HG02798 (cell line): ENCODE measurements at regions not wholly inside any gene's neighbourhood (a gene's known extent, or its start where the extent isn't known, plus 50 kb on each side); places are given as distances from the start of the nearest gene placed in this dataset.
"Not testable (repeated sequence)": the region's sequence is repeated elsewhere in the genome, so short reads cannot be mapped to it uniquely, and the experiment has no call there.

Experiments
- ATAC-seq: cut with Tn5 transposase; IDR thresholded peaks from one replicate; pipeline ENCODE4 v1.9.1; 2021; ENCODE audit warnings: mild to moderate bottlenecking; ENCODE audit not compliant: unreplicated experiment, poor library complexity

DNA sequence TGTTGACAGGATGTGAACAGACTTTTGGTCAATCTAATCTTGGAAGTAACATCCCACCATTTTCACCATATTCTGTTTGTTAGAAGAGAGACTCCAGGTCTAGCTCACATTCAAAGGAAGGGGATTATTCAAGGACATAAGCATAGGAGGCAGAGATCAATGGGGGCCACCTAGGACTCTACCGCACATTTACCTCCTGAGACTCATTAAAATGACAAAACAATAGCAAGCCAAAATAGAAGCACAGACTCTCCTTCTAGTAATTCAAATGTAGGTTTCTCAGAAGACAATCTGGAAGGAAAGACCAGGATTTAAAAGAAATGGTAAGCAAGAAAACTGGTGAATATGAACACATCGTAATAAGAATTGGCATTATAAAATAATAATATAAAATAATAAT lies 156.4 kb upstream of the KYNU start:
- no peak for ATAC-seq

DNA sequence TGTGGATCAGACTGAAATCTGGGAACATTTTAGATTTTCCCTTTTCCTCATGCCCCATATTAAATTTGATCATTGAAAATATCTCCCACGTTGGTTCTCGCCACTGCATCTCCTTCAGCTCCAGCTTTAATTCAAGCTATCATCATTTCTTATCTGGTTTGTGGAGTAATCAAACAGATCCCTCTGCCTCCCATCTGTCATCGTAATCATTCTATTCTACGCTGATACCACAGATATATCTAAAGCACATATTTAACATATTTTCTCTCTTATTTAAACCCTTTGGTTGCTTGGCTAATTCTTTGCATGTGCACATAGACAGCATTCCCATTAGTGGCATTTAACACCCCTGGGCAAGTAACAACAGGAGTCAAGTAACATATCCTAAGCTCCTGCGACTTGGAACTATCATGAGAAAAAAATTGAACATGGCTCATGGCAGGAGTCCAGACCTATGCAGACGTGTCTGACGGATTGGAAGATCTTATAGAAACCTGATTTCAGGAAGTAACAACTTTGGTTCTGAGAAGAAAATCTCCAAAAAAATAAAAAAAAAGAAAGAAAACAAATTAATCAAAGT lies 158.8 kb upstream of the KYNU start:
- ATAC-seq: no peak

DNA sequence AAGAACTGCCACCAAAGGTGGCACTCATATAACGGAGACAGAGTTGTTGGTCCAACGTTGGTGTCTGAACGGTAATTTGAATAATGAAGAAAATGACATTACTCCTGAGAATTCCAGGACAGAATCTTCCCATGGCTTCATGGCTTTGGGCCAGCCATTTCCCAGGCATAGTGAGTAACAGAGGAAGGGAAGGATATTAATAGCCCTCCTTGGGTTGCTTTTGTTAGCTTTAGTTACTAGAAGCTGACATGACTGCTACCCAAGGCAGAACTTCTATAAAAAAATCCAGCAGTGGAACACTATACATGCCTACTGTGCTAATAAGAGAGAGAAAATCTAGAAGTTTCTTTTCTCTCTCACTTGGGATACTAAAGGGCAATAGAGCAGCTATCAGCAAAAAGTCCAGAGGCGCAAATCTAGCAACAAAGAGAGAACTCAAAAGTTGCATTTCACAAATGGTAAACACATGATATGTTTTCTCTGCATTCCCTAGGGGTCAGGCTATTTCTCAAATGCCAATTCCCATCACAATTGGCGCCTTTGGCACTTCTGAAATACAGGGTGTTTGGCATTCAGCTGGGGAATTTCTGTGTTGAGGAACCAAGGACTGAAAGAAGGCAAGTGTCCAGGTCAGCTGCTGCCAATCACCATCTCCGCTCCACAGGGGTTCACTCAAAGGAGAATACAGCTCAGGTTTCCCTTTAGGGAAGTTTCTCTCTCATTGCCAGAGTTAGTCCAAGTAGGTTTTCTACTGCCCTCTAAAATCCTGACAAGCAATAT lies 160.8 kb upstream of the KYNU start:
- ATAC-seq: no peak

DNA sequence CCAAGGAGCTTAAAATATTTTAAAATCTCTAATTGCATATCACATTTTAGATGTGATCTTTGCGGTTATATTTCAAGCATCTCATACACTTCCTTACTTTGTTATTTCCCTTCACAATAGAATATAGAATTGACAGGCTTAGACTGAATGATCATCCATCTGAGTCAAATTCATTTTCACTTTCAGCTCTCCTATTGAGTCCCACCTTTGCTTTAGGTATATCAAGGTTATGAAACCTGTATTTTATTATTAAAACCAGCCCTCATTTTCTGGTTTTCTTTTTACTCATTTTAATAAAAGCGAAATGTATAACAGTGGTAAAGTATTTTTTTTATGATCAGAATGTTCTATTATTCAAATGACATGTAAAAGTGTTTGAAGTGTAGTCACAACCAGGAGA lies 162.9 kb upstream of the KYNU start:
- ATAC-seq: peak; percentile 57

- ATAC-seq: no peak
Measured at GRCh38 chr2:142710336-142710735, 167.1 kb upstream of the KYNU start.

- no peak for ATAC-seq
Measured at GRCh38 chr2:142707318-142707717, 170.1 kb upstream of the KYNU start.

GRCh38 chr2:142702397-142702796 lies 175.1 kb upstream of the KYNU start:
- ATAC-seq: not testable (repeated sequence)

DNA sequence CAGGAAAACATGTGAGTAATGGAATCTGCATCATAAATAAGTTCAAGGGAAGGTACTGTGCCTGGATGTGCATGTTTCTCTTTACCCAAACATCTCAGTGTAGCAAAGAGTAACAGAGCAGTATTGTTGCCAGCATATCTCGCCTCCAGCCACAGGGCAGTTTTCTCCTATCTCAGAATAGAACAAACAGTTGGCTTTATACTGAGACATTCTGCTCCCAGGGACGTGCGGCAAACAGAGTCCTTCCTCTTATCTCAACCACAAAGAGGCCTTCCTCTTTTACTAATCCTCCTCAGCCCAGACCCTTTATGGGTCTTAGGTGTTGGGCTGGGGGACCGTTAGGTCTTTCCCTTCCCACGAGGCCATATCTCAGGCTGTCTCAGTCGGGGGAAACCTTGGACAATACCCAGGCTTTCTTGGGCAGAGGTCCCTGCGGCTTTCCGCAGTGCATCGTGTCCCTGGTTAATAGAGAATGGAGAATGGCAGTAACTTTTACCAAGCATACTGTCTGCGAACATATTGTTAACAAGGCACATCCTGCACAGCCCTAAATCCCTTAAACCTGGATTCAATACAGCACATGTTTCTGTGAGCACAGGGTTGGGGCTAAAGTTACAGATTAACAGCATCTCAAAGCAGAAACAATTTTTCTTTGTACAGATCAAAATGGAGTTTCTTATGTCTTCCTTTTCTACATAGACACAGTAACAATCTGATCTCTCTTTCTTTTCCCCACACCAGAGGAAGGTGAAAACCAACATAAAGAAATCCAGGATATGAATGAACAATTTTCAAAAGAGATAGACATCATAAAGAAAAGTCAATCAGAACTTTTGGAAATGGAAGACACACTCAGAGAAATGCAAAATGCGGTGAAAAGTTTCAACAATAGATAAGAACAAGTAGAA lies 181.9 kb upstream of the KYNU start:
- ATAC-seq: not testable (repeated sequence)

DNA sequence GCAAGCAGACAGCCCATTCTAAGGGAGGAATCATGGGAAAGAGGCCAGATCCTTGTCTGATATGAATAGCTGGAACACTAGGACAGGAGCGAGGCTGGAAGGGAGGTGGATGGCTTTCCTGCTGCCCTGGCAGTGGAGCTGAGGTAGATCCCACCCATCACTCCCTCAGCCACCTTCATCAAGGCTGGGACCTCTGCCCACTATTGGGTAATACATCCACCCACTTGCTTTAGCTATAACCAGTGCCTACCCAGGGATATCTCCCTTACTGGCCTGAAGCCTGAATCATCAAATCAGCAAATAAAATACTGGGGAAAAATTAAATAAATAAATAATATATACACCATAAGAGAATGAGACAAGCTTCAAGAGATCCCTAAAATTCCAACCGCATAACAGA lies 183.2 kb upstream of the KYNU start:
- ATAC-seq: no peak

DNA sequence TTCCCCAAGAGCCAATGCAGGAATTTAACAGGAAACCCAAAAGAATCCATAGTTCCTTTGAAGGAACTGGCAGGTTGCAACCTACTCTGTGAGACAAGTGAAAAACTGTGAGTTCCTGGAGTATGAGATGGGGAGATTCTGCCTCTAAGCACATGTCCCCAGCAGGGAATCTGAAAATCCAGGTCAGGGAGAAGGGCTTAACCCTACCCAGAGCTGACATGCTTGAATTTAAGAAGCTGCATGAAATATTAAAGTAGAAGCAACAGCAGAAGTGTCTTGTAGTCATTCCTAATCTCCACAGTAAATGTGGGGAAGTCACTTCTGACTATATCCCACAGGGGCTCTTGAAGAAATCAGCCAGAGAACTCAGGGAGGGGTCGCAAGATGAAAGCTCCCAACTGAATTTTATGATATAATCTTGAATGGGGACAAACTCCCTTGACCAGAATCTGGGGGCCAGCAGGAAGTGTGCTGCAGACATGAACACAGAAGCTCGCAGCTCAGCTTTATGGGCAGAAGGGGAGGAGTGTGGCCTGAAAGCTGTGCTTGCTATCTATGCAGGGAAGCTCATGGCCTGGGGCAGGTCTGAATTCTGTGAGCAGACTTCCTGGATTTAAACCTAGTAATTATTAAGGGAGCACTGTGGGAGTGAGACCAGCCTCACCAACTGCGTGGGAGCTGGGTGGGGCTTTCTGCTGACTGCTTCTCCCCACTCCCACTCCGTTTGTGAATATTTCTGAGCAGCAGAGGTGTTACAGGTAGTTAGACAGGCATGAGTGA lies 184.1 kb upstream of the KYNU start:
- ATAC-seq: no peak

DNA sequence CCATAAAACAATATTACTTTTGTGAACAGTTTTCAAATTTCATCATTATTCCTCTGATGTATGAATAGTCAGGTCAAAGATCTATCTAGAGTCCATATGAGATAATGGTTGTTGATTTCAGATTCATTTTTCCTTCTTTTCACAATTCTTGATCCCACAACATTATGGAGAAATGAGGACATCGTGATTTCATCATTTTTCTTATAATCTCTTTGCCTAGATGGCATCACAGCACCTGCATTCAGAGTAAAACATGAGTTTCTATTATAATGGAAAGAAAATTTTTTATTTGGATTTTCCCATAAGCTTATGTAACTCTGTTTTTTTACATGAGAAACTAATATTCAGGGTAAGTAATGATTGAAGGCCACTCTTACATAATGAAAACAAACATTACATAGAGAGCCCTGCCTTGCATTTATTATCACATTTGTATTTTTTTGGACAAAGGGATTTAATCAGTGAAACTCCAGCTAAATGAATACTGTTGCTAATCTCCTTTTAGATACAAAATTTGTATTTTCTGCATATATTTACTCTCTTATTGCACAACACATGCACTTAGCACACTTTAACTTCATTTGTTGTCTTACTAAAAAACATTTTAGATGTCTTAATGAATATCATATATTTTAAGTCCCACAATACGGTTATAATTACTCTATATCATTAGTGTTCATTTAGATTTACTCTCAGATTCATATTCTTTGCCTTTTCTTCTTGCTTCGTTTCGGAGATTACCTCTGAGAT lies 188.4 kb upstream of the KYNU start:
- no peak for ATAC-seq

DNA sequence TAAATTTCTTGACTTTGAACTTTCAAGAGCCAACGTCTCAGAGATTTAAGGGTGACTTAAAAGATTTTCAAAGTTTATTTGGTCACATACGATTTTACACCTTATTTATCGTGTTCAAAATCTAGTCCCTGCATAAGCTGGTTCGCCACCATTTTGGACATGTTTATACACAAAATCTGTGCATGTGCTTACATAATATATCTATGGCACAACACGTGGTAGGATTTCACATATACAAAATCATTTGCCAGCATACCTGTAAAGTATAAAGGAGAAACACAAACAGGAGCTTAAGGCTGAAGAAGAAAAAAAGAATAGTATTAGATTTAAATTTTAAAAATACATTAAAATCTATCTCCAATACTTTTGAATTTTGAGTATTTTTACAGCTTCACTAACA lies 190.0 kb upstream of the KYNU start:
- no peak for ATAC-seq

- ATAC-seq: no peak
Measured at GRCh38 chr2:142687075-142687474, 190.4 kb upstream of the KYNU start.

GRCh38 chr2:142684667-142685066 lies 192.8 kb upstream of the KYNU start:
- no peak for ATAC-seq

- ATAC-seq: no peak
Measured at GRCh38 chr2:142682528-142682927, 194.9 kb upstream of the KYNU start.

- no peak for ATAC-seq
Measured at GRCh38 chr2:142681952-142682351, 195.5 kb upstream of the KYNU start.

DNA sequence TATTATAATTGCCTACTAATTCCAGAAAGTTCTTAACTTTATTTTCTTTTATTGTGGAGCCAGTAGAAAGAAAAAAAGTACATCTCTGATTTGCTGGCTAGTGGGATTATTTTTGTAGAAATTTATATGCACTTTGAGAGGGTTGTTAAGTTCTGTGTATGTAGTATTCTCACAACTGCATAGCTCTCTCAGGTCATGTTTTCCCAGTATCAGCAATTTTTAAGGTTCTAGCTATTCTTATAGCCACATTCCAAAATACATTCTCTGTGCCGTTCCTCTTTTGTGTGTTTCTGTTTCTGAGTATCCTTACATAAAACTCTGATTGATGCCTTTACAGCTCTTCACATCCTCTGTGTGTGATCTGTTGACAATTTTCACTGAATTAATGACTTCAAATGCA lies 199.3 kb upstream of the KYNU start:
- no peak for ATAC-seq

DNA sequence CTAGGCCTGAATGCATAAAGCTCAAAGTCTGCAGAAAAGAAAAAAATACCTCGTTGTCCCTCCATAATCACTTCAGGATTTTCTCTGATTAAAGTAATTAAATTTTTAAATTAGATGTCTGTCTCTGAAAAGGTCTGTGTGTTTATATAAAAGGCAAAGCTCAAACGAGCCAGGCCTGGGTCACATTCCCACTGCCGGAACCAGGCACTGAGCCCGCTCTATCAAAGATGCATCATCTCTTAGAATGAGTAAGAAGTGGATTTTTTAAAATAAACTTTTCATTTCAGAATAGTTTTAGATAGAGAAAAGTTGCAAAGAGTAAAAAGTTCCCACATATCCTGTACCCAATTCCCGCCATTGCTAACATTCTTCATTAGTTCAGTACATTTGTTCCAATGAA lies 202.1 kb upstream of the KYNU start:
- no peak for ATAC-seq

- ATAC-seq: no peak
Measured at GRCh38 chr2:142673836-142674235, 203.6 kb upstream of the KYNU start.

DNA sequence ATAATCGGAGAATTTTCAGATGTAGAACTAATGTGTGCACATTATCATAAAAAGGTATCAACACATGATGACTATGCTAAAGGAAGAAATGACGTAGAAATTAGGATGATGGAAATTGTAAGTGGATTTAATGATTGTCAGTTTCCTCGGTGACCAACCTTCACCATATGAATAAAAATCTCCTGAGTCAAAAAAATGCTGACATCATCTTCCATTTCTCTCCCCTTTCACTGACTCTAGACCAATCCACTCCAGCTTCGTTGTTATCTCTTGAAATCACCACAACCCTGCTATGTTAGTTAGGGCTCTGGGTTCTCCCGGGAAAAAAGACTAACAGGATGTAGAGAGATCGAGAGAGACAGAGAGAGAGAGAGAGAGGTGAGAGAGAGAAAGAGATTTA lies 204.8 kb upstream of the KYNU start:
- no peak for ATAC-seq
